GM12865 (cell line): ENCODE measurements at regions not wholly inside any gene's neighbourhood (a gene's known extent, or its start where the extent isn't known, plus 50 kb on each side); places are given as distances from the start of the nearest gene placed in this dataset.

Experiments used
- DNase-seq: peaks from one replicate; pipeline ENCODE4 v3.0.0; 2010; ENCODE audit warnings: low read depth
- H3K4me3 ChIP-seq: 2 replicates; pipeline ENCODE4 v1.5.1; 2011; ENCODE audit warnings: mild to moderate bottlenecking, low read depth, low read length, control low read depth
- TF ChIP-seq, protein P1 (sequence below): IDR thresholded peaks from 2 replicates; pipeline ENCODE4 v1.5.1; 2011; ENCODE audit warnings: low read length, control low read depth, low read depth, inconsistent platforms; ENCODE audit not compliant: insufficient read depth; ENCODE audit errors: missing control alignments

DNA sequence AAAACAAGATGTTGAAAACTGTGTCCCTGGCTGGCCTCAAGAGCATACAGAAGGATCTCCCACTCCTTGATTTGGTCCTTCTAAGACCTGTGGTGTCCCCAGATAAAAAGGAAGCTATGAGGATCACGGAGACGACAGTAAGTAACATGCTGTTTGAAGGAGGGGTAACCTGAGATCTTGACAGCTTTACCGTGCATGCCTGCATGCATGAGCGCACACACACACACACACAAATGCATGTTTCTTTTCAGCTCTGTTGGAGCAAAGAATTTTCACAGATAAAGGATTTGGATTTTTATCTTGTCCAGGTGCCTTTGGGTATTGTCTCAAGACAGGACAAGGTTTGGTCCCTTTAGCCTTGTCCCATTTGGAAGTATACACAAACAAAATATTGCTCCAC is 411.6 kb upstream of the CCDC196 start:
- no peak for DNase-seq
- no peak overlapping the region for H3K4me3 ChIP-seq
- TF ChIP-seq, protein P1, sequence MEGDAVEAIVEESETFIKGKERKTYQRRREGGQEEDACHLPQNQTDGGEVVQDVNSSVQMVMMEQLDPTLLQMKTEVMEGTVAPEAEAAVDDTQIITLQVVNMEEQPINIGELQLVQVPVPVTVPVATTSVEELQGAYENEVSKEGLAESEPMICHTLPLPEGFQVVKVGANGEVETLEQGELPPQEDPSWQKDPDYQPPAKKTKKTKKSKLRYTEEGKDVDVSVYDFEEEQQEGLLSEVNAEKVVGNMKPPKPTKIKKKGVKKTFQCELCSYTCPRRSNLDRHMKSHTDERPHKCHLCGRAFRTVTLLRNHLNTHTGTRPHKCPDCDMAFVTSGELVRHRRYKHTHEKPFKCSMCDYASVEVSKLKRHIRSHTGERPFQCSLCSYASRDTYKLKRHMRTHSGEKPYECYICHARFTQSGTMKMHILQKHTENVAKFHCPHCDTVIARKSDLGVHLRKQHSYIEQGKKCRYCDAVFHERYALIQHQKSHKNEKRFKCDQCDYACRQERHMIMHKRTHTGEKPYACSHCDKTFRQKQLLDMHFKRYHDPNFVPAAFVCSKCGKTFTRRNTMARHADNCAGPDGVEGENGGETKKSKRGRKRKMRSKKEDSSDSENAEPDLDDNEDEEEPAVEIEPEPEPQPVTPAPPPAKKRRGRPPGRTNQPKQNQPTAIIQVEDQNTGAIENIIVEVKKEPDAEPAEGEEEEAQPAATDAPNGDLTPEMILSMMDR: no peak

DNA sequence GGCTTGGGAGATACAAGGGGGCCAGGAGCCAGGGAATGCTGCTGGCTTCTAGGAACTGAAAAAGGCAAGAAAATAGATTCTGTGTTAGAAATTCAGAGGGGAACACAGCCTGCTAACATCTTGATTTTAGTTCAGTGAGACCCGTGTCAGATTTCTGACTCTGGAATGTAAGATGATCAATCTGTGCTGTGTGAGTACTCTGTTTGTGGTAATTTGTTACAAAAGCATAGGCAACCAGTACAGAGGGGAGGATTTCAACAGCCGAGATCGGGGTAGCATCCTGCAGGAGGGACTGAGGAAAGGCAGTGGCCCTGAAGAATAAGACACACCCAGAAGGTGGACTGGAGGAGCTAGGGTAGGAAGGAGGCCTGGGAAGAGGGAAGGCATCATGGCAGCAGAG is 410.0 kb upstream of the CCDC196 start:
- TF ChIP-seq, protein P1: no peak
- H3K4me3 ChIP-seq: no peak overlapping the region
- DNase-seq: no peak

DNA sequence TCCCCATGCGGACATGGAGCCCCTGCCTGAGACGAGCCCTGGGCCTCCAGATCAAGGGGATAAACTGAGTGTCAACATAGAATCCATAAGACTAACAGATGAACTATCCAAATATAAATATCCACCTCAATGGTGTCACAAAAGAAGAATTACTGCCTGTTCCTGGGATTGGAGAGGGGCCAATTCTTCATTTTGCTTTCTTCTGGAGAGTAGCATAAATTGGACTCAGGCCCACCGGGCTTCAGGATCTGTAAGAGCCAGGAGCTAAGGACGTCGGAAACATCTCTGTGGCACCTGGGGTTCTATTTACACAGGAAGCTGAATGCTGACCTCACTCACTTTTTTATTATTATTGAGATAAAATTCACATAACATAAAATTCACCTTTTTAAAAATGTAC is 408.2 kb upstream of the CCDC196 start:
- TF ChIP-seq, protein P1: no peak
- no peak for DNase-seq
- no peak overlapping the region for H3K4me3 ChIP-seq

DNA sequence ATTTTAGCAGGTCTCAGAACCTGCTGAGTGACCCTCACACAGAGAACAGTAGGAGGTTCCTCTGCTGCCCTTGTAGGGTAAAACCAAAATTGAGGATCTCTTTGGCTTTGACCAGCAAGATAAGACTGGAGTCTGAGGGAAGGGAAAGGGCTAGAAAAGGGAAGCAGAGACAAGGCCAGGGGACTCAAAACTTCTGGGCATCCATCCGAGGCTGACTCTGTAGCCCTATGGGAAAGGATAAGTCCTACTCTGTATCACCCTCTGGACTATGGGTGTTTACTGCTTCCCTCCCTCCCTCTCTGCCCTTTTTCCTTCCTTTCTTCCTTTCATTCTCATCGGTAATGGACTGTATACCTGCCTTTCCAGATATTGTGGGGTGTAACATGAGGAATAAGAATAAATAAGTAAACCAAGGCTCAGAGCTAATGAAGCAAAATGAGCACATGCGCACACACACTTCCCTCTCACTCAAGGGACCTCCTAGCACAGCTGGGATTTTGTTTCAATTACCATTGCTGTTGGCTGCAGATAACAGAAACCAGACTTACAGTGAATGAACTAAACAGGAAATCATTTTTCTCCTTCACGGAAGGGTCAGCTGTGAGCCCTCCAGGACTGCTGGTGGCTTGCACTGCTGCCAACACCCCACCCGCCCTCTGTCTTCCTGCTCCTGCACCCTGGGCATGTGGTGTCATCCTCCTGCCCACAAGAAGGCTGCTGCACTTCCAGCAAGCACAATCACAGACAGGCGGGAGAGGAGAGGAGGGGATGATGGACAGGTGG is 404.4 kb upstream of the CCDC196 start:
- no peak overlapping the region for H3K4me3 ChIP-seq
- TF ChIP-seq, protein P1: no peak
- no peak for DNase-seq

DNA sequence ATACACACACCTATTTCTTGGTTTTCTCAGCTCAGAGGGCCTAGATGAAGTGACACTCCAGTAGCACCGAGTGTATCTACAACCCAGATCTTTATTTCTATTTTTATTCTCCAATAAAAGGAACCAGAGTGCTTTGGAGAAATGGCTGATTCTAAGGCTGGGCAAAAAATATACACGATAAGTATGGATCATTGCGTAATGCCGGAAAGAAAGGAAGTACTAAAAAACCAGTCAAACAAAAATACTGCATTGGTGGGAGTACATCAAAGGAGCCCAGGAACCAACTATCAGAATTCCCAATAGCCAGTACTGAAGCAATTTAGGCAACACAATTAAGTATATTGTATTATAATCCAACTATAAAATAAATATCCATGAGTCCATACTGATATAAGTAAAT is 400.9 kb upstream of the CCDC196 start:
- DNase-seq: no peak
- TF ChIP-seq, protein P1: no peak
- H3K4me3 ChIP-seq: no peak overlapping the region

DNA sequence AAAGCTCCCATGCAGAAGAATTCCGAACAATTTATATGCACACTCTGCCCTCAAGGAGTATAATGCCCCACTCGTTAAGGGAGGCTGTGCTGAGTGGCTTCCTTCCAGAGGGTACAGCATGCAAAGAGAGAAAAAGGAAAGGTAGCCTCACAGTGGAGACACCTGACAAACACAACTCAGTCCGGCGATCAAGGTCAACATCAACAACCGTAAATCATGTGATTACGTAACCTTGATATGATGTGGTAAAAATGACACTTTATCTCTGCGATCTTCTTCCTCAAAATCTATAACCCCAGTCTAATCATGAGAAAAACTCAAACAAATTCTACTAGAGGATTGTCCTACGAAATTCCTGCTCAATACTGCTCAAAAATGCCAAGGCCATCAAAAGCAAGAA is 400.5 kb upstream of the CCDC196 start:
- H3K4me3 ChIP-seq: no peak overlapping the region
- TF ChIP-seq, protein P1: no peak
- DNase-seq: no peak

DNA sequence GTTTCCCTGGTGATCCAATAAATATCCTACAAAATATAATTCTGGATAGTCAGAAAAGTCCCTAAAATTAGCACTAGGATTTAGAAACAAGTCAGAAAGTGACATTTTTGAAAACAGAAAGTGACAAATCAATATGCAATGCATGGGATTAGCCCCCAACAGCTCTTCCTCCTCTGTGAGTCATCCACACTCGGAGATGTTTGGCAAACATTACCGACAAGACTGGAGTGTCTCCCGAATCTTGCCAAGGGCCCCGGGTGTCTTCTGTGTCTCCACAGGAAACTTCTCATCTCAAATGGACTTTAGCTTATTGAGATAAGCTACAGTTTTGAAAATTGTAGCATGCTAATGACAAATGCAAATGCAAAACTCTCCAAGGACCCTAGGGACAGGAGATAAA is 398.9 kb upstream of the CCDC196 start:
- TF ChIP-seq, protein P1: no peak
- no peak for DNase-seq
- no peak overlapping the region for H3K4me3 ChIP-seq
